ENCODE measurements at regions not wholly inside any gene's neighbourhood (a gene's known extent, or its start where the extent isn't known, plus 50 kb on each side); places are given as distances from the start of the nearest gene placed in this dataset.

- Histone ChIP-seq H3K27ac (ENCODE audit: low read depth, low read length) (no peak overlapping the region), H3K4me3 (ENCODE audit: low read depth in 1 of 2, low read length in 2 of 2) (no peak overlapping the region), H3K36me3 (ENCODE audit: insufficient read depth, low read length) (no peaks in the 10 kb centered on the region), H3K9me3 (ENCODE audit: low read length) (no peaks in the 10 kb centered on the region), H3K27me3 (ENCODE audit: control insufficient read depth in 1 of 2, insufficient read depth in 2 of 2, low read length in 2 of 2) (no peaks in the 10 kb centered on the region), H3K9ac (ENCODE audit: low read length) (no peak overlapping the region), H3K4me1 (ENCODE audit: insufficient read depth, low read length) (no peaks in the 10 kb centered on the region)
Measured at GRCh38 chr6:165732696-165733488, 69.9 kb upstream of the PDE10A start.

- no peak overlapping the region for H3K27ac ChIP-seq (ENCODE audit: low read depth, low read length)
- H3K9ac ChIP-seq (ENCODE audit: low read length), result no peak overlapping the region
- no peaks in the 10 kb centered on the region for H3K27me3 ChIP-seq (ENCODE audit: control insufficient read depth in 1 of 2, insufficient read depth in 2 of 2, low read length in 2 of 2)
- H3K4me1 ChIP-seq (ENCODE audit: insufficient read depth, low read length), result no peaks in the 10 kb centered on the region
- no peaks in the 10 kb centered on the region for H3K36me3 ChIP-seq (ENCODE audit: insufficient read depth, low read length)
- no peak overlapping the region for H3K4me3 ChIP-seq (ENCODE audit: low read depth in 1 of 2, low read length in 2 of 2)
- no peaks in the 10 kb centered on the region for H3K9me3 ChIP-seq (ENCODE audit: low read length)
Measured at GRCh38 chr6:165729307-165729936, 66.4 kb upstream of the PDE10A start.

GRCh38 chr6:165728216-165728615, 65.2 kb upstream of the PDE10A start:
- H3K27me3 ChIP-seq (ENCODE audit: control insufficient read depth in 1 of 2, insufficient read depth in 2 of 2, low read length in 2 of 2), result no peaks in the 10 kb centered on the region
- no peaks in the 10 kb centered on the region for H3K4me1 ChIP-seq (ENCODE audit: insufficient read depth, low read length)
- no peaks in the 10 kb centered on the region for H3K36me3 ChIP-seq (ENCODE audit: insufficient read depth, low read length)
- H3K9ac ChIP-seq (ENCODE audit: low read length), result no peak overlapping the region
- no peak overlapping the region for H3K27ac ChIP-seq (ENCODE audit: low read depth, low read length)
- H3K9me3 ChIP-seq (ENCODE audit: low read length), result no peaks in the 10 kb centered on the region
- no peak overlapping the region for H3K4me3 ChIP-seq (ENCODE audit: low read depth in 1 of 2, low read length in 2 of 2)

GRCh38 chr6:165726965-165727381, 63.9 kb upstream of the PDE10A start:
- Histone ChIP-seq H3K4me1 (ENCODE audit: insufficient read depth, low read length) (no peaks in the 10 kb centered on the region), H3K9ac (ENCODE audit: low read length) (no peak overlapping the region), H3K9me3 (ENCODE audit: low read length) (no peaks in the 10 kb centered on the region), H3K36me3 (ENCODE audit: insufficient read depth, low read length) (no peaks in the 10 kb centered on the region), H3K4me3 (ENCODE audit: low read depth in 1 of 2, low read length in 2 of 2) (no peak overlapping the region), H3K27ac (ENCODE audit: low read depth, low read length) (no peak overlapping the region), H3K27me3 (ENCODE audit: control insufficient read depth in 1 of 2, insufficient read depth in 2 of 2, low read length in 2 of 2) (no peaks in the 10 kb centered on the region)

- H3K36me3 ChIP-seq (ENCODE audit: insufficient read depth, low read length), result no peaks in the 10 kb centered on the region
- H3K9me3 ChIP-seq (ENCODE audit: low read length), result no peaks in the 10 kb centered on the region
- H3K4me3 ChIP-seq (ENCODE audit: low read depth in 1 of 2, low read length in 2 of 2), result no peak overlapping the region
- no peak overlapping the region for H3K27ac ChIP-seq (ENCODE audit: low read depth, low read length)
- H3K27me3 ChIP-seq (ENCODE audit: control insufficient read depth in 1 of 2, insufficient read depth in 2 of 2, low read length in 2 of 2), result no peaks in the 10 kb centered on the region
- H3K9ac ChIP-seq (ENCODE audit: low read length), result no peak overlapping the region
- H3K4me1 ChIP-seq (ENCODE audit: insufficient read depth, low read length), result no peaks in the 10 kb centered on the region
Measured at GRCh38 chr6:165726290-165726875, 63.3 kb upstream of the PDE10A start.

GRCh38 chr6:165725201-165725600, 62.2 kb upstream of the PDE10A start:
- no peak overlapping the region for H3K4me3 ChIP-seq (ENCODE audit: low read depth in 1 of 2, low read length in 2 of 2)

GRCh38 chr6:165723326-165723725, 60.3 kb upstream of the PDE10A start:
- Histone ChIP-seq H3K9ac (ENCODE audit: low read length) (no peak overlapping the region), H3K4me3 (ENCODE audit: low read depth in 1 of 2, low read length in 2 of 2) (no peak overlapping the region), H3K27me3 (ENCODE audit: control insufficient read depth in 1 of 2, insufficient read depth in 2 of 2, low read length in 2 of 2) (no peaks in the 10 kb centered on the region), H3K9me3 (ENCODE audit: low read length) (no peaks in the 10 kb centered on the region), H3K4me1 (ENCODE audit: insufficient read depth, low read length) (peaks cover 9% of the 10 kb centered on the region), H3K36me3 (ENCODE audit: insufficient read depth, low read length) (no peaks in the 10 kb centered on the region), H3K27ac (ENCODE audit: low read depth, low read length) (no peak overlapping the region)

More at GRCh38 chr6:165725201-165725600, 62.2 kb upstream of the PDE10A start:
- H3K9ac ChIP-seq (ENCODE audit: low read length), result no peak overlapping the region
- no peaks in the 10 kb centered on the region for H3K4me1 ChIP-seq (ENCODE audit: insufficient read depth, low read length)
- H3K9me3 ChIP-seq (ENCODE audit: low read length), result no peaks in the 10 kb centered on the region
- H3K36me3 ChIP-seq (ENCODE audit: insufficient read depth, low read length), result no peaks in the 10 kb centered on the region
- H3K27ac ChIP-seq (ENCODE audit: low read depth, low read length), result no peak overlapping the region
- H3K27me3 ChIP-seq (ENCODE audit: control insufficient read depth in 1 of 2, insufficient read depth in 2 of 2, low read length in 2 of 2), result no peaks in the 10 kb centered on the region

- Histone ChIP-seq H3K27me3 (ENCODE audit: control insufficient read depth in 1 of 2, insufficient read depth in 2 of 2, low read length in 2 of 2) (no peaks in the 10 kb centered on the region), H3K4me3 (ENCODE audit: low read depth in 1 of 2, low read length in 2 of 2) (no peak overlapping the region), H3K4me1 (ENCODE audit: insufficient read depth, low read length) (peaks cover 9% of the 10 kb centered on the region), H3K9me3 (ENCODE audit: low read length) (no peaks in the 10 kb centered on the region), H3K9ac (ENCODE audit: low read length) (no peak overlapping the region), H3K27ac (ENCODE audit: low read depth, low read length) (no peak overlapping the region), H3K36me3 (ENCODE audit: insufficient read depth, low read length) (no peaks in the 10 kb centered on the region)
Measured at GRCh38 chr6:165722022-165722421, 59.0 kb upstream of the PDE10A start.

GRCh38 chr6:165721356-165721755, 58.3 kb upstream of the PDE10A start:
- Histone ChIP-seq H3K27ac (ENCODE audit: low read depth, low read length) (no peak overlapping the region), H3K9me3 (ENCODE audit: low read length) (no peaks in the 10 kb centered on the region)

GRCh38 chr6:165718491-165718891, 55.5 kb upstream of the PDE10A start:
- Histone ChIP-seq H3K4me1 (ENCODE audit: insufficient read depth, low read length) (peaks cover 9% of the 10 kb centered on the region), H3K36me3 (ENCODE audit: insufficient read depth, low read length) (no peaks in the 10 kb centered on the region), H3K4me3 (ENCODE audit: low read depth in 1 of 2, low read length in 2 of 2) (no peak overlapping the region), H3K9me3 (ENCODE audit: low read length) (no peaks in the 10 kb centered on the region), H3K27ac (ENCODE audit: low read depth, low read length) (no peak overlapping the region), H3K27me3 (ENCODE audit: control insufficient read depth in 1 of 2, insufficient read depth in 2 of 2, low read length in 2 of 2) (no peaks in the 10 kb centered on the region), H3K9ac (ENCODE audit: low read length) (no peak overlapping the region)

More at GRCh38 chr6:165721356-165721755, 58.3 kb upstream of the PDE10A start:
- no peak overlapping the region for H3K9ac ChIP-seq (ENCODE audit: low read length)
- no peaks in the 10 kb centered on the region for H3K36me3 ChIP-seq (ENCODE audit: insufficient read depth, low read length)
- H3K4me3 ChIP-seq (ENCODE audit: low read depth in 1 of 2, low read length in 2 of 2), result no peak overlapping the region
- no peaks in the 10 kb centered on the region for H3K27me3 ChIP-seq (ENCODE audit: control insufficient read depth in 1 of 2, insufficient read depth in 2 of 2, low read length in 2 of 2)
- H3K4me1 ChIP-seq (ENCODE audit: insufficient read depth, low read length), result peaks cover 9% of the 10 kb centered on the region

GRCh38 chr6:165717732-165718465, 54.9 kb upstream of the PDE10A start:
- Histone ChIP-seq H3K36me3 (ENCODE audit: insufficient read depth, low read length) (no peaks in the 10 kb centered on the region), H3K4me3 (ENCODE audit: low read depth in 1 of 2, low read length in 2 of 2) (no peak overlapping the region), H3K4me1 (ENCODE audit: insufficient read depth, low read length) (peaks cover 9% of the 10 kb centered on the region), H3K27ac (ENCODE audit: low read depth, low read length) (no peak overlapping the region), H3K27me3 (ENCODE audit: control insufficient read depth in 1 of 2, insufficient read depth in 2 of 2, low read length in 2 of 2) (no peaks in the 10 kb centered on the region), H3K9ac (ENCODE audit: low read length) (no peak overlapping the region), H3K9me3 (ENCODE audit: low read length) (no peaks in the 10 kb centered on the region)
